ENCODE measurements at regions not wholly inside any gene's neighbourhood (a gene's known extent, or its start where the extent isn't known, plus 50 kb on each side); places are given as distances from the start of the nearest gene placed in this dataset.
A peak's percentile ranks its signal among the peaks of the same experiment; 100 is the strongest.

- TF ChIP-seq, protein P1, sequence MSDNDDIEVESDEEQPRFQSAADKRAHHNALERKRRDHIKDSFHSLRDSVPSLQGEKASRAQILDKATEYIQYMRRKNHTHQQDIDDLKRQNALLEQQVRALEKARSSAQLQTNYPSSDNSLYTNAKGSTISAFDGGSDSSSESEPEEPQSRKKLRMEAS (IDR thresholded peaks at IDR 0.05) = no peak
- TF ChIP-seq NFIC (IDR thresholded peaks at IDR 0.05) = no peak
- TF ChIP-seq, protein P2, sequence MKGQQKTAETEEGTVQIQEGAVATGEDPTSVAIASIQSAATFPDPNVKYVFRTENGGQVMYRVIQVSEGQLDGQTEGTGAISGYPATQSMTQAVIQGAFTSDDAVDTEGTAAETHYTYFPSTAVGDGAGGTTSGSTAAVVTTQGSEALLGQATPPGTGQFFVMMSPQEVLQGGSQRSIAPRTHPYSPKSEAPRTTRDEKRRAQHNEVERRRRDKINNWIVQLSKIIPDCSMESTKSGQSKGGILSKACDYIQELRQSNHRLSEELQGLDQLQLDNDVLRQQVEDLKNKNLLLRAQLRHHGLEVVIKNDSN (IDR thresholded peaks at IDR 0.05) = no peak
- TF ChIP-seq TCF12 (IDR thresholded peaks at IDR 0.05; ENCODE audit: low read depth) = no peak
- no peak for TF ChIP-seq TAF1 (IDR thresholded peaks at IDR 0.05; ENCODE audit: low read depth)
- TF ChIP-seq RAD21 (IDR thresholded peaks at IDR 0.05; ENCODE audit: low read depth) = no peak
- no peak for TF ChIP-seq CREB1 (IDR thresholded peaks at IDR 0.05; ENCODE audit: low read depth)
These were observed 95.8 kb downstream of the SLIT2 start for GRCh38 chr4:20347531-20347930.

DNA sequence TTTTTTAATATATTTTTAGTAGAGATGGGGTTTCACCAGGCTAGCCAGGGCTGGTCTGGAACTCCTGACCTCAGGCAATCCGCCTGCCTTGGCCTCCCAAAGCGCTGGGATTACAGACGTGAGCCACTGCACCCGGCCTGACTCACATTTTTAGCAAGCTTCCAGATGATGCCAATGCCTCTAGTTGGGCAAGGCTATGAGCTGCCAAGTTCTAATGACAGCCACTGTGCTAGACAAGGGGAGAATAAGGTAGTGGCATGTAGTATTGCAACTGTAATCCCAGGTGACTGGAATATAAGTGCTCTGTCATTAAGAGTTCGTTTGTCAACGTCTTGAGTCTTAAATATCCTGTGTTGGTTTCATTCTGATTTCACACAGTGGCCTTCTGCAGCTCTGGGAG lies 96.7 kb downstream of the SLIT2 start:
- TF ChIP-seq, protein P1 (IDR thresholded peaks at IDR 0.05) = no peak
- TF ChIP-seq YY1 (IDR thresholded peaks at IDR 0.05; ENCODE audit: low read depth) = no peak
- no peak for TF ChIP-seq TCF12 (IDR thresholded peaks at IDR 0.05; ENCODE audit: low read depth)

- TF ChIP-seq, protein P1 (IDR thresholded peaks at IDR 0.05) = no peak
- TF ChIP-seq EGR1 (IDR thresholded peaks at IDR 0.05) (no peak), REST (IDR thresholded peaks at IDR 0.05; ENCODE audit: low read depth) (peak; percentile 53; the same call in 1 of the 2 replicates)
These were observed 99.9 kb downstream of the SLIT2 start for GRCh38 chr4:20351360-20352162.

- no peak for TF ChIP-seq RAD21 (IDR thresholded peaks at IDR 0.05; ENCODE audit: low read depth)
- no peak for TF ChIP-seq FOXM1 (IDR thresholded peaks at IDR 0.05; ENCODE audit: borderline replicate concordance, low read depth)
- no peak for TF ChIP-seq NFIC (IDR thresholded peaks at IDR 0.05)
- no peak for TF ChIP-seq REST (IDR thresholded peaks at IDR 0.05; ENCODE audit: low read depth)
- TF ChIP-seq YY1 (IDR thresholded peaks at IDR 0.05; ENCODE audit: low read depth) = no peak
- no peak for TF ChIP-seq EP300 (IDR thresholded peaks at IDR 0.05; ENCODE audit: borderline replicate concordance)
- TF ChIP-seq EGR1 (IDR thresholded peaks at IDR 0.05) = no peak
- TF ChIP-seq ZBTB7A (IDR thresholded peaks at IDR 0.05; ENCODE audit: low read depth) = no peak
- no peak for TF ChIP-seq TCF12 (IDR thresholded peaks at IDR 0.05; ENCODE audit: low read depth)
- TF ChIP-seq, protein P1 (IDR thresholded peaks at IDR 0.05) = no peak
- TF ChIP-seq, protein P2 (IDR thresholded peaks at IDR 0.05) = no peak
- TF ChIP-seq TAF1 (IDR thresholded peaks at IDR 0.05; ENCODE audit: low read depth) = no peak
- TF ChIP-seq CREB1 (IDR thresholded peaks at IDR 0.05; ENCODE audit: low read depth) = no peak
- TF ChIP-seq CEBPB (IDR thresholded peaks at IDR 0.05) = no peak
- TF ChIP-seq TEAD4 (IDR thresholded peaks at IDR 0.05) = no peak
These were observed 100.4 kb downstream of the SLIT2 start for GRCh38 chr4:20352163-20352431.

DNA sequence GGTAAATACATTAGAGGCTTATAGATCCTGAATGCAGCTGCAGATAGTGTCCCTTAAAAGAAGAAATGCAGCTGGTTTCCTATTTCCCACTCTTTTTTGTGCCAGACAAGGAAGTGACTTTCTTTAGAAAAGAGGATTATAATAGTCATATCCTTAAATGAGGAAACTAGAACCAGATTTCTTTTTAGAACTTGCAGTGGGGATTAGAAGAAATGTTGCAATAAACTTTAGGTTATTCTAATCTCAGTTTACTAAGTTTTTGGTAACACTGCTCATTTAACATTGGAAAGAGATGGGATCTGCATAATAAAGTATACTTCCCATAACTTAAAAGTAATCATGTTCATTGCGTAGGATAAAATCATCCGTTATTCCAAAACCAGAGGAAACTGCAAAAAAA lies 101.9 kb downstream of the SLIT2 start:
- no peak for TF ChIP-seq YY1 (IDR thresholded peaks at IDR 0.05; ENCODE audit: low read depth)
- TF ChIP-seq CEBPB (IDR thresholded peaks at IDR 0.05) = no peak
- no peak for TF ChIP-seq NFIC (IDR thresholded peaks at IDR 0.05)
- no peak for TF ChIP-seq EGR1 (IDR thresholded peaks at IDR 0.05)
- no peak for TF ChIP-seq TEAD4 (IDR thresholded peaks at IDR 0.05)
- TF ChIP-seq TCF12 (IDR thresholded peaks at IDR 0.05; ENCODE audit: low read depth) = no peak

GRCh38 chr4:20354120-20354519 lies 102.4 kb downstream of the SLIT2 start:
- TF ChIP-seq TCF12 (IDR thresholded peaks at IDR 0.05; ENCODE audit: low read depth) (peak; percentile 91), REST (IDR thresholded peaks at IDR 0.05; ENCODE audit: low read depth) (no peak), YY1 (IDR thresholded peaks at IDR 0.05; ENCODE audit: low read depth) (no peak), NFIC (IDR thresholded peaks at IDR 0.05) (peak; percentile 50; the same call in 1 of the 2 replicates), EP300 (IDR thresholded peaks at IDR 0.05; ENCODE audit: borderline replicate concordance) (peak; percentile 78), FOXM1 (IDR thresholded peaks at IDR 0.05; ENCODE audit: borderline replicate concordance, low read depth) (peak; percentile 53), RAD21 (IDR thresholded peaks at IDR 0.05; ENCODE audit: low read depth) (no peak), TEAD4 (IDR thresholded peaks at IDR 0.05) (peak; percentile 65; the same call in 1 of the 2 replicates), TAF1 (IDR thresholded peaks at IDR 0.05; ENCODE audit: low read depth) (no peak), CREB1 (IDR thresholded peaks at IDR 0.05; ENCODE audit: low read depth) (no peak), ZBTB7A (IDR thresholded peaks at IDR 0.05; ENCODE audit: low read depth) (no peak), CEBPB (IDR thresholded peaks at IDR 0.05) (no peak), EGR1 (IDR thresholded peaks at IDR 0.05) (no peak)
- TF ChIP-seq, protein P1 (IDR thresholded peaks at IDR 0.05) = no peak
- TF ChIP-seq, protein P2 (IDR thresholded peaks at IDR 0.05) = no peak
